Stomach (tissue), 4 donors: ENCODE measurements at regions not wholly inside any gene's neighbourhood (a gene's known extent, or its start where the extent isn't known, plus 50 kb on each side); places are given as distances from the start of the nearest gene placed in this dataset.

Experiments
- CTCF ChIP-seq, 7 experiments: fragments of 450-650 bp in 4 of 7; fragments of 200-600 bp in 3 of 7; sonication (generic) in 3 of 7; IDR thresholded peaks; one replicate each; pipeline ENCODE4 v1.5.1; 2016 to 2019; ENCODE audit warnings: antibody characterized with exemption in 7 of 7, control low read depth in 2 of 7, mild to moderate bottlenecking in 1 of 7
- POLR2A ChIP-seq, 4 donors: fragments of 450-650 bp; IDR thresholded peaks; one replicate each; pipeline ENCODE4 v1.6.1; 2016; ENCODE audit warnings: antibody characterized with exemption in 4 of 4, control low read depth in 2 of 4, mild to moderate bottlenecking in 1 of 4, moderate library complexity in 1 of 4
- POLR2AphosphoS5 ChIP-seq, 3 donors: sonication (generic); formaldehyde crosslinking; IDR thresholded peaks; one replicate each; pipeline ENCODE4 v1.6.1; 2016; ENCODE audit warnings: antibody characterized with exemption in 3 of 3

DNA sequence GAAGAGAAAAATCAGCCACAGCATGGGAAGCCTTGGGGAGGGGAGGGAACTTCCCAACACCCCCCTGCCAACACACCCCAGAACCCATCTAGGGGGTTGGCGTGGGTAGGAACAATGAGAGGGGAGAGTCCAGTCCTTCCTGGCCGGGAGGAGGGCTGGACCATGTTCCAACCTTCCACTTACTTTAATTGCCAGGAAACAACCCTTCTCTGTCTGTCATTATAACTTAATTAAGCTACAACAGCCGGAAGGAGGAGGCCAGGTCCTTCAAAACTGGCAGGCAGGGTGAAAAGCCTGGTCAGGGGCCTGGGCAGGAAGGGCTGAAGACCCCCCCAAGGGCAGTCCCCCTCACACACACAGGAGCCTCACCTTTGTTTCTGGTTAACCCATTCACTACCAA, 447.0 kb downstream of the SOX9 start:
- TF ChIP-seq CTCF (IDR thresholded peaks at IDR 0.05) (no peak), POLR2A (IDR thresholded peaks at IDR 0.05) (no peak), POLR2AphosphoS5 (IDR thresholded peaks at IDR 0.05) (no peak)
